IMR-90 (cell line): ENCODE measurements at regions not wholly inside any gene's neighbourhood (a gene's known extent, or its start where the extent isn't known, plus 50 kb on each side); places are given as distances from the start of the nearest gene placed in this dataset.

Experiments used
- ATAC-seq: fragments of 200-7000 bp; cut with Tn5 transposase; 2 replicates; pipeline ENCODE4 v1.9.1; 2020; ENCODE audit warnings: low read depth, mild to moderate bottlenecking, moderate library complexity
- BruUV-seq: library from RNA; stranded (reverse); fragments of 400-500 nt; replicated peaks from 2 replicates; lab custom pipeline; 2021; lab: Mats Ljungman, UMichigan
- CTCF ChIA-PET: fragments of 300-600 bp; formaldehyde crosslinking; extraction: SDS; loops from one replicate; lab custom pipeline; 2021; ENCODE audit warnings: antibody characterized with exemption; lab: Yijun Ruan, JAX
- POLR2A ChIA-PET: fragments of 300-600 bp; sonication (Branson Sonifier 250); formaldehyde crosslinking; loops from one replicate; lab custom pipeline; 2022; ENCODE audit warnings: antibody characterized with exemption; ENCODE audit not compliant: unreplicated experiment; lab: Charles Lee
- DNase-seq: peaks from one replicate; pipeline ENCODE4 v3.0.0; 2013
- H2AFZ ChIP-seq: replicated peaks from 2 replicates; pipeline ENCODE3; 2013; ENCODE audit warnings: low read length, mild to moderate bottlenecking; ENCODE audit not compliant: poor library complexity
- H2AK5ac ChIP-seq: 2 replicates; pipeline ENCODE4 v1.6.1; 2013; ENCODE audit warnings: low read depth, low read length, inconsistent platforms
- H2AK9ac ChIP-seq: replicated peaks from 2 replicates; pipeline ENCODE3; 2013; ENCODE audit warnings: mild to moderate bottlenecking, low read depth, low read length, moderate library complexity; ENCODE audit not compliant: poor library complexity
- H2BK120ac ChIP-seq: 2 replicates; pipeline ENCODE4 v1.6.1; 2013; ENCODE audit warnings: low read depth, low read length, inconsistent platforms
- H2BK15ac ChIP-seq: 3 replicates; pipeline ENCODE4 v1.6.1; 2013; ENCODE audit warnings: low read depth, low read length, inconsistent platforms
- H2BK20ac ChIP-seq: 2 replicates; pipeline ENCODE4 v1.6.1; 2013; ENCODE audit warnings: low read depth, mild to moderate bottlenecking, inconsistent platforms, low read length, moderate library complexity
- H2BK5ac ChIP-seq: 2 replicates; pipeline ENCODE4 v1.6.1; 2013; ENCODE audit warnings: mild to moderate bottlenecking, low read depth, low read length, inconsistent platforms; ENCODE audit not compliant: poor library complexity, severe bottlenecking
- H3K14ac ChIP-seq: replicated peaks from 2 replicates; pipeline ENCODE4 v1.6.1; 2013; ENCODE audit warnings: low read depth, low read length, inconsistent platforms
- H3K18ac ChIP-seq: 2 replicates; pipeline ENCODE4 v1.6.1; 2013; ENCODE audit warnings: low read depth, low read length, control low read depth
- H3K23ac ChIP-seq: 2 replicates; pipeline ENCODE4 v1.6.1; 2013; ENCODE audit warnings: low read depth, low read length, inconsistent platforms
- H3K27ac ChIP-seq: 2 replicates; pipeline ENCODE4 v1.5.1; 2013; ENCODE audit warnings: mild to moderate bottlenecking, control low read depth, low read length; ENCODE audit not compliant: insufficient read depth
- H3K27me3 ChIP-seq: 2 replicates; pipeline ENCODE4 v1.6.1; 2013; ENCODE audit warnings: low read length; ENCODE audit not compliant: control insufficient read depth, insufficient read depth
- H3K36me3 ChIP-seq: 2 replicates; pipeline ENCODE4 v1.6.1; 2013; ENCODE audit warnings: low read length, mixed read lengths; ENCODE audit not compliant: control insufficient read depth, insufficient read depth
- H3K4ac ChIP-seq: 2 replicates; pipeline ENCODE4 v1.6.1; 2013; ENCODE audit warnings: low read depth, low read length, inconsistent platforms
- H3K4me1 ChIP-seq: 2 replicates; pipeline ENCODE4 v1.6.1; 2013; ENCODE audit warnings: low read length, mixed read lengths; ENCODE audit not compliant: control insufficient read depth, insufficient read depth
- H3K4me2 ChIP-seq: 2 replicates; pipeline ENCODE4 v1.6.1; 2013; ENCODE audit warnings: low read depth, mild to moderate bottlenecking, control low read depth, low read length, moderate library complexity
- H3K4me3 ChIP-seq: 2 replicates; pipeline ENCODE4 v1.5.1; 2013; ENCODE audit warnings: low read depth, mild to moderate bottlenecking, control low read depth, low read length, moderate library complexity; ENCODE audit not compliant: insufficient read depth
- H3K56ac ChIP-seq: 2 replicates; pipeline ENCODE4 v1.6.1; 2013; ENCODE audit warnings: low read length, inconsistent platforms; ENCODE audit not compliant: insufficient read depth; ENCODE audit errors: extremely low read depth
- H3K79me1 ChIP-seq, 2 experiments: 2 replicates each; pipeline ENCODE4 v1.6.1; 2013; ENCODE audit warnings: low read length in 2 of 2, inconsistent platforms in 1 of 2, low read depth in 1 of 2
- H3K9ac ChIP-seq: 2 replicates; pipeline ENCODE4 v1.6.1; 2013; ENCODE audit warnings: low read depth, low read length, control low read depth
- H3K9me1 ChIP-seq: 2 replicates; pipeline ENCODE4 v1.6.1; 2013; ENCODE audit warnings: low read length, inconsistent platforms; ENCODE audit not compliant: insufficient read depth
- H3K9me3 ChIP-seq: 2 replicates; pipeline ENCODE4 v1.6.1; 2013; ENCODE audit warnings: low read length; ENCODE audit not compliant: control insufficient read depth, insufficient read depth
- H4K20me1 ChIP-seq: 2 replicates; pipeline ENCODE4 v1.6.1; 2013; ENCODE audit warnings: low read length, inconsistent platforms; ENCODE audit not compliant: insufficient read depth
- H4K5ac ChIP-seq: 2 replicates; pipeline ENCODE4 v1.6.1; 2013; ENCODE audit warnings: mild to moderate bottlenecking, low read depth, low read length, control low read depth
- H4K8ac ChIP-seq, 2 experiments: 2 replicates each; pipeline ENCODE4 v1.6.1; 2013; ENCODE audit warnings: low read depth in 2 of 2, low read length in 2 of 2, control low read depth in 1 of 2, inconsistent platforms in 1 of 2
- H4K91ac ChIP-seq: 2 replicates; pipeline ENCODE4 v1.6.1; 2013; ENCODE audit warnings: low read depth, low read length, inconsistent platforms; ENCODE audit not compliant: insufficient read depth
- CEBPB ChIP-seq: IDR thresholded peaks from 2 replicates; pipeline ENCODE4 v1.6.1; 2012; ENCODE audit warnings: low read depth, low read length, improper control_type of control experiment
- RFX5 ChIP-seq: IDR thresholded peaks from 2 replicates; pipeline ENCODE4 v1.8.0; 2012; ENCODE audit warnings: low read depth, mild to moderate bottlenecking, low read length, moderate library complexity
- WGBS, 2 experiments: methylation state at CpG; one replicate each; pipeline versions ENCODE4 v1.1.5 to v1.1.7; 2013; ENCODE audit warnings: missing lambda C conversion rate in 2 of 2; ENCODE audit not compliant: insufficient read length in 1 of 2; ENCODE audit errors: extremely low coverage in 2 of 2; 5-methylcytosine and 5-hydroxymethylcytosine counted together
- dilution Hi-C: fragments of 300-500 bp; cut with HindIII; formaldehyde crosslinking; loops from one replicate; pipeline ENCODE4 v1.14.3; 2018; ENCODE audit warnings: low sequenced_read_pairs; ENCODE audit not compliant: unreplicated experiment
- in situ Hi-C: fragments of 300-500 bp; cut with MboI; formaldehyde crosslinking; loops from 3 replicates; pipeline ENCODE4 v1.14.3; 2019; ENCODE audit warnings: low sequenced_read_pairs, inconsistent platforms, mixed read lengths
- intact Hi-C: fragments of 100-400 bp; cut with micrococcal nuclease; formaldehyde crosslinking; loops from 2 replicates; pipeline ENCODE4 v1.10.0; 2022

GRCh38 chr5:39779831-39780230 is 355.1 kb upstream of the DAB2 start:
- Histone ChIP-seq H2BK15ac (peak overlapping the region; percentile 2; the same call in 1 of the 3 replicates), H2AK9ac (no peak overlapping the region), H2AFZ (no peak overlapping the region), H3K4me3 (no peak overlapping the region), H3K56ac (no peak overlapping the region), H2BK5ac (no peak overlapping the region), H3K36me3 (no peaks in the 10 kb centered on the region), H3K9me3 (no peaks in the 10 kb centered on the region), H3K79me1 (no peaks in the 10 kb centered on the region), H3K9me1 (peaks cover 5% of the 10 kb centered on the region; the same call in 1 of the 2 replicates), H3K14ac (0 out of 2 replicates have a peak overlapping the region, but pooled peaks have one; percentile 58), H3K9ac (no peak overlapping the region), H3K18ac (peak overlapping the region; percentile 11; the same call in 1 of the 2 replicates), H2AK5ac (peak overlapping the region; percentile 7; the same call in 1 of the 2 replicates), H2BK20ac (0 out of 2 replicates have a peak overlapping the region, but pooled peaks have one; percentile 1), H3K4me1 (peaks cover 12% of the 10 kb centered on the region; the same call in 1 of the 2 replicates), H4K91ac (no peak overlapping the region), H4K8ac (peak overlapping the region in 1 of 2 experiments; percentile 3; a peak in 1 of 4 replicates), H3K4ac (peak overlapping the region; percentile 0; the same call in 1 of the 2 replicates), H4K5ac (0 out of 2 replicates have a peak overlapping the region, but pooled peaks have one; percentile 15), H3K27me3 (no peaks in the 10 kb centered on the region), H3K4me2 (no peak overlapping the region), H2BK120ac (peak overlapping the region; percentile 9; the same call in 1 of the 2 replicates), H3K23ac (no peak overlapping the region), H3K27ac (no peak overlapping the region), H4K20me1 (no peaks in the 10 kb centered on the region)
- no CpG with 5 or more reads among the region's 1 CpG for WGBS, 2 experiments
- DNase-seq, result no peak
- intact Hi-C loops, result no loop called here
- in situ Hi-C loops, result no loop called here
- no peak for ATAC-seq
- dilution Hi-C loops, result no loop called here
- no peak for TF ChIP-seq RFX5
- no peak for TF ChIP-seq CEBPB
- ChIA-PET CTCF (no interaction called here), POLR2A (interaction anchor here (0.6 kb wide), 1 partner anchor 1044 kb away, joined by 11 read pairs; no protein-coding TSS in a partner anchor)
- BruUV-seq, result no TSS peak
